GM12891 (cell line): ENCODE measurements at regions not wholly inside any gene's neighbourhood (a gene's known extent, or its start where the extent isn't known, plus 50 kb on each side); places are given as distances from the start of the nearest gene placed in this dataset.
"Not testable (repeated sequence)": the region's sequence is repeated elsewhere in the genome, so short reads cannot be mapped to it uniquely, and the experiment has no call there.

Experiments used
- DNase-seq: peaks from one replicate; pipeline ENCODE4 v3.0.0; 2011; ENCODE audit warnings: low spot score; ENCODE audit not compliant: insufficient read length
- FAIRE-seq: peaks from 2 replicates; lab custom pipeline; 2011; peaks lifted over from hg19 to GRCh38; lab: Jason Lieb, UNC
- PAX5 ChIP-seq: IDR thresholded peaks from 2 replicates; pipeline ENCODE4 v1.6.1; 2011; ENCODE audit warnings: low read length, moderate library complexity, mild to moderate bottlenecking; ENCODE audit not compliant: insufficient read depth, severe bottlenecking
- POLR2A ChIP-seq: IDR thresholded peaks from 2 replicates; pipeline ENCODE4 v1.6.1; 2011; ENCODE audit warnings: low read depth, low read length, control low read depth
- POLR2AphosphoS5 ChIP-seq: IDR thresholded peaks from 2 replicates; pipeline ENCODE4 v1.6.1; 2011; ENCODE audit warnings: low read depth, low read length, control low read depth
- POU2F2 ChIP-seq: IDR thresholded peaks from 2 replicates; pipeline ENCODE4 v1.6.1; 2011; ENCODE audit warnings: low read depth, mild to moderate bottlenecking, control low read depth, low read length, moderate library complexity
- SPI1 ChIP-seq: IDR thresholded peaks from 2 replicates; pipeline ENCODE4 v1.6.1; 2011; ENCODE audit warnings: low read depth, low read length, control low read depth
- TAF1 ChIP-seq: IDR thresholded peaks from 2 replicates; pipeline ENCODE4 v1.6.1; 2011; ENCODE audit warnings: low read depth, low read length, control low read depth

DNA sequence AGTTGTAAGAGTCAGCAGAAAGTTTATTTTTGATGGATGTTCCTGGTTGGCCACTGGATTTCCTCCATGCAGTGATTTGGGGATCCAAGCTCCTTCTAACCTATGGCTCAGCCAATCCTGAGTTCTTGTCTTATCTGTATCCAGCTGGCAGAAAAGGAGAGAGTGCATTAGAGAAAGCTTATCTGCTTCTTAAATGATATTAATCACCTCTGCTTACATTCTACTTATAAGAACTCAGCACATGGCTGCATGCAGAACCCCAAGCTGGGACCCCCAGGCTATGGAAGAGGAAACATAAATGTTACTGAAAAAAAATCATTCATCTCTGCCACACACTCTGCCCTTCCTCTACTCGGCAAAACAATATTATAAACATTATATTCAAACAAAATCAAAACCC is 739.8 kb upstream of the AUTS2 start:
- TF ChIP-seq SPI1 = no peak
- TF ChIP-seq POLR2A = no peak
- TF ChIP-seq TAF1 = no peak
- no peak for TF ChIP-seq POU2F2
- no peak for TF ChIP-seq PAX5
- no peak for TF ChIP-seq POLR2AphosphoS5
- DNase-seq = no peak
- no peak for FAIRE-seq

DNA sequence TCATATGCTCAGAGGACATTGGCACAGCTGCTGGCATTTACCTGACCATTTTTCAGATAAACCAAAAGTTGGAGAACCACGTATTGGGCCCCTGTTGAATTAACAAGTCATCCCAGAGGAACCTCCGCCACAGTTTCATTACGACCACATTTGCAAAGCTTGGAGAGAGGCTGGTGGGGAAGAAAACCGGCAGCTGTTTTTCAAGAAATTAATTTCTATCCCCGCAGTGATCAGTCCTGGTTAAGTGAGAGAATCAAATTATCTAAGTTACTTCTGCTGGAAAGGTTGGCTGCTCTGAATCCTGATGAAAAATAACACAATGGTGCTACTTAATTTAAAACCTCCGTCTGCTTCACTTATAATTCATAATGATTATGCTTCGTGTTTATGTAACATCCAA is 737.1 kb upstream of the AUTS2 start:
- FAIRE-seq = no peak
- TF ChIP-seq POLR2AphosphoS5 = no peak
- no peak for TF ChIP-seq POLR2A
- no peak for TF ChIP-seq TAF1
- no peak for TF ChIP-seq PAX5
- no peak for TF ChIP-seq POU2F2
- no peak for TF ChIP-seq SPI1
- no peak for DNase-seq

DNA sequence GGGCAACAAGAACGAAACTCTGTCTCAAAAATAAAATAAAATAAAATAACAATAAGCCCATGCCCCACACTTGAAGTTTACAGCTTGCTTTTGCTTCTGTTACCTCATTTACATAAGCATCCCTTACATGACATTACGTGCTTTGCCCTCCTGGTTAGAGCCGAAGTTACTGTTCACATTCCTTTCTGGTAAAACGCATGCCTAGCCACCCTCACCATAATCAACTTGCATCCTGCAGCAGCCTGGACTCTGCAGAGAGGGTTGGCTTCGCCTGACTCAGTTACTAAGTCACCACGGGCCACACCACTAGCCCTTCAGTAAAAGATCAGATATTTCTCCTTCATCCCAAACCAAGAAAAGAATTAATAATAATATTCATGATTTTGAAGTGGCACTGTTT is 736.0 kb upstream of the AUTS2 start:
- FAIRE-seq (no peak), DNase-seq (no peak)
- no peak for TF ChIP-seq PAX5

DNA sequence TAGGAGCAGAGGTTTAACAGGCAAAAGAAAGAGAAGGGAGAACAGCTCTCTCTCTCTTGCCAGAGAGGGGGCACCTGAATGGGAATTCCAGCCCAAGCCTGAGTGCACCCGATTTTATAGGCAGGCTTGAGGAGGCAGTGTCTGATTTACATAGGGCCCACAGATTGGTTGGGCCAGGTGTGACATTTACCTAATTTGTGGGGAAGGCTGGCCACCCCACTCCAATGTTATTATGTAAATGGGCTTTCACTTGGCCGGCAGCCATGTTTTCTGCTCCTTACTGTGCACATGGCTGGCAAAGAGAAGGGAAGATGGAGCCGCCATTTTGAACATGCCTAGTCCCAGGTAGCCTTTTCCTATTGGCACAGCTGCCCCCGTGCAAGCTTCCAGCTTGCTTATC is 735.5 kb upstream of the AUTS2 start:
- no peak for FAIRE-seq
- TF ChIP-seq TAF1 (no peak), SPI1 (no peak), POU2F2 (no peak), POLR2A (no peak), PAX5 (no peak), POLR2AphosphoS5 (no peak)
- no peak for DNase-seq

DNA sequence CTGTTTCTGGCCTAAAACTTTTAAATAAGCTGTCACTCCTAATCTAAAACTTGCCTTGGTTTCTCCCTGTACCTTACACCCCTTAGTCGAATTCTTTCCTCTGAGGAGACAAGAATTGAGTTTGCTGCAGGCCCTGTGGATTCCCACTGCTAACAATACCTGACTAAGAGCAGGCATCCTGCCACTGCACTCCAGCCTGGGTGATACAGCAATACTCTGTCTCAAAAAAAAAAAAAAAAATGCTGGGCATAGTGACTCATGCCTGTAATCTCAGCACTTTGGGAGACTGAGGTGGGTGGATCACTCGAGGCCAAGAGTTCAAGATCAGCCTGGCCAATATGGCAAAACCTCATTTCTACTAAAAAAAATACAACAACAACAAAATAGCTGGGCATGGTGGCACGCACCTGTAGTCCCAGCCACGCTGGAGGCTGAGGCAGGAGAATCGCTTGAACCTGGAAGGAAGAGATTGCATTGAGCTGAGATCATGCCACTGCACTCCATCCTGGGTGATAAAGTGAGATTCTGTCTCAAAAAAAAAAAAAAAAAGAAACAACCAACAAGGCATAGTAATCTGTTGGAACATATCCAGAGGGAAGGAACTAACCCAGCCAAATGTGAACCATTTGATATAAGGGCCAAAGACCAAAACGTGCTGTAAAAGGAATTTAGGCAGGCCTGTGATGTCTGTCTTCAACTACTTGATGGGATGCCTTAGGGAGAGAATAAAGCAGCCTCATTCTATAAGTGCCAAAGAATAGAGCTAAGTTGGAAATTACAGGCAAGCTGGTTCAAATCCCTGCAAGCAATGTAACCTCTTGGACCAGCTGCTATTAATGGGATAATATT is 732.7 kb upstream of the AUTS2 start:
- DNase-seq = no peak
- no peak for FAIRE-seq

DNA sequence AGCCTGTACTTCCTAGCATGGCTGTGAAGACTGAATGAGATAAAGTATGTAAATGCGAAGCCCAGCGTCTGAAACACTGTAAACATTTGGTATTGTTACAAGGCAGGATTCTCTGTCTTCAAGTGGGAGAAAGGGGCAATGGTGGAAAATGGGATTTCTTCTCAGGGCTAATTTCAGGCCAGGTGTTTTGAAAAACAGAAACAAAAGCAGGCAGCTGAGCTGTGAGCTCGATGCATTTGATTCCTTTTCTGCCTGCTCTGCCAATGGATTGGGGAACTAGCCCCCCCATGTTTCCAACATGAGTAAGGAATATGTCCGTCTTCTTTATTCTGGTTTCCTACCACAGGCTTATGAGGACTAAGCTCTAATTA is 732.1 kb upstream of the AUTS2 start:
- no peak for DNase-seq
- FAIRE-seq = no peak
- no peak for TF ChIP-seq POLR2AphosphoS5
- TF ChIP-seq POLR2A = no peak
- no peak for TF ChIP-seq POU2F2
- no peak for TF ChIP-seq PAX5
- no peak for TF ChIP-seq TAF1
- no peak for TF ChIP-seq SPI1

More for the DNA sequence above, 732.7 kb upstream of the AUTS2 start:
- TF ChIP-seq SPI1 = no peak
- TF ChIP-seq POLR2AphosphoS5 = no peak
- no peak for TF ChIP-seq POU2F2
- TF ChIP-seq POLR2A = no peak
- TF ChIP-seq PAX5 = no peak

DNA sequence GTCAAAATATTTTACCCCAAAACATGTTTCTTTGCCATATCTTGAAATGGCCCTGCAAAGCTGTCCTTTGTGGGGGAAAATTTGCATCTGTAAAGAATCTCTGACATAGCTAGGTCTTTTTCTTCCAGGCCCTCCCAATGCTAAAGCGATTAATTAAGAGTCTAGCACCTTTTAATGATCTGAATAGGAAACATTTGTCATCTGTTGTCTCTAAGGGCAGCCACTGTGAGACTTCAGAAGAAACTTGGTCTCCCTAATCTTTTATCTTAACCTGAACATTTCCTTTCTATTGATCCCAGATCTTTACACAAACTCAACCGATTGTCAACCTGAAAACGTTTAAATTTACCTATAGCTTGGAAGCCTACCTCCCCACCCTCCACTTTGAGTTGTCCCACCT is 731.6 kb upstream of the AUTS2 start:
- FAIRE-seq, DNase-seq: not testable (repeated sequence)

DNA sequence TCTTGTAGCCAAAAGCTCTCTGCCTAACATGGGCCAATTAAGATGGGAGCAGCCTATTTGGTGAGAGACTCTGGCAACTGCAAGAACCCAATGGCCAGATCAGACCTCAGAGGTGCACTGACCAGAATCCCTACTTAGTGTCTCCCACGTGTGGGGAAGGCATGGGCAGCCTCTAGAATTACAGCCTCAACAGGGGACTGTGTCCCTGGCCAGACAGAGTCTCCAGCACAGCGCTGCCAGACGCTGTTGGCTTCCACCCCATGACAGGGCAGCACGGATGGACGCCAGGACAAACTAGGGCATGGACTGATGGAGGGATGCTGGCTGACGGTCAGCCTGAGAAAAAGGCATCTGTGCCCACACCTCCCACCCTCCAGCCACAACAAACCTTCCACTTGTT is 729.3 kb upstream of the AUTS2 start:
- no peak for DNase-seq
- no peak for FAIRE-seq
- TF ChIP-seq TAF1 (no peak), POLR2A (no peak), POU2F2 (no peak), PAX5 (no peak), SPI1 (no peak), POLR2AphosphoS5 (no peak)

DNA sequence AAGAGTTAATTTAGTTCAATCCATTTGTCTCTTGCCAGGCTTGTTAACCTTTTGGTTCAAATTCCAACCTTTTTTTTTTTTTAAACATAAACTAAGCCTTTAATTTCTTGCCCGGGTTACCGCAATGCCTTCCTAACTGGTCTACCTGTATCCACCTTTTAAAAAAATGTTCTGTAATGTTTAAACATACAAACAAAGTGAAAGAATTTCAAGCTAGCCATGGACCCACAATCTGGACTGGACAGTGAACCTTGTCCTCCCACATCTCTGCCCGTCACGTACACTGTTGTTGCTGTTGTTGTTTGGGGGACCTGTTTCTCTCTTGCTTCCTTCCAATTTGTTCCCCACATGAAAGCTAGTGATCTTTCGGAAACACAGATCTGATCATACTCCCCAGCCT is 724.7 kb upstream of the AUTS2 start:
- TF ChIP-seq POU2F2 = no peak
- TF ChIP-seq SPI1 = no peak
- no peak for TF ChIP-seq PAX5
- no peak for TF ChIP-seq POLR2A
- TF ChIP-seq POLR2AphosphoS5 = no peak
- no peak for TF ChIP-seq TAF1
- FAIRE-seq (no peak), DNase-seq (no peak)

DNA sequence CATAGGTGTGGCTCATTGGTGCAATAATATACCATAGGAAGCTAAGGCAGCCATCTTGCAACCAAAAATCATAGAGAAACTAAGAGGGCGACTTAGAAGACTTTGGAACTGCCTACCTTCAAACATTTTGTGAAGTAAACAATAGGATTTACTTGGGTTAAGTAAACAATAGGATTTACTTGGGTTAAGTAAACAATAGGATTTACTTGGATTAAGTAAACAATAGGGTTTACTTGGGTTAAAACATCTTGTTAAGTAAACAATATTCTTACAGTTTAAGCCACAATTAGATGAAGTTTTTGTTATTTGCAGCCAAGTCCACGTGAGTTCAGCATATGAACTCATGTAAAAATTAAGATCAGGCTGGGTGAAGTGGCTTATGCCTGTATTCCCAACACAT is 722.4 kb upstream of the AUTS2 start:
- DNase-seq (no peak), FAIRE-seq (no peak)
- TF ChIP-seq POLR2A = no peak
- TF ChIP-seq TAF1 = no peak
- no peak for TF ChIP-seq PAX5
- TF ChIP-seq POLR2AphosphoS5 = no peak
- TF ChIP-seq SPI1 = no peak
- TF ChIP-seq POU2F2 = no peak

DNA sequence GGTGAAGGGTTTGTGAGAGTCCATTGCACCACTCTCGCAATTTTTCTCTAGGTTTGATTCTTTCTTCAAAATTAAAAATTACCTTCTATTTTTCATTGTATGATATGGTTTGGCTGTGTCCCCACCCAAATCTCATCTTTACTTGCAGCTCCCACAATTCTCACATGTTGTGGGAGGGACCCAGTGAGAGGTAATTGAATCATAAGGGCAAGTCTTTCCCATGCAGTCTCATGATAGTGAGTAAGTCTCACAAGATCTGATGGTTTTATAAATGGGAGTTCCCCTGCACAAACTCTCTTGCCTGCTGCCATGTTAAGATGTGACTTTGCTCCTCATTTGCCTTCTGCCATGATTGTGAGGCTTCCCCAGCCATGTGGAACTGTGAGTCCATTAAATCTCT is 711.2 kb upstream of the AUTS2 start:
- FAIRE-seq, DNase-seq: not testable (repeated sequence)
